Globus pallidus (tissue), 1 donor: ENCODE measurements at regions not wholly inside any gene's neighbourhood (a gene's known extent, or its start where the extent isn't known, plus 50 kb on each side); places are given as distances from the start of the nearest gene placed in this dataset.

Experiments
- DNase-seq: peaks from one replicate; pipeline ENCODE4 v3.0.0-alpha.2; 2015; ENCODE audit warnings: low spot score

GRCh38 chr2:192373221-192373620 lies 178.5 kb upstream of the TMEFF2 start:
- no peak for DNase-seq

- DNase-seq = no peak
Observed at GRCh38 chr2:192369969-192370368, 175.2 kb upstream of the TMEFF2 start.

- no peak for DNase-seq
Observed at GRCh38 chr2:192357217-192357616, 162.5 kb upstream of the TMEFF2 start.

- no peak for DNase-seq
Observed at GRCh38 chr2:192354512-192355244, 159.9 kb upstream of the TMEFF2 start.

GRCh38 chr2:192347542-192347941 lies 152.8 kb upstream of the TMEFF2 start:
- DNase-seq = no peak

GRCh38 chr2:192345287-192345686 lies 150.6 kb upstream of the TMEFF2 start:
- no peak for DNase-seq

- DNase-seq = no peak
Observed at GRCh38 chr2:192333642-192334041, 138.9 kb upstream of the TMEFF2 start.

GRCh38 chr2:192328297-192328696 lies 133.6 kb upstream of the TMEFF2 start:
- DNase-seq = no peak

DNA sequence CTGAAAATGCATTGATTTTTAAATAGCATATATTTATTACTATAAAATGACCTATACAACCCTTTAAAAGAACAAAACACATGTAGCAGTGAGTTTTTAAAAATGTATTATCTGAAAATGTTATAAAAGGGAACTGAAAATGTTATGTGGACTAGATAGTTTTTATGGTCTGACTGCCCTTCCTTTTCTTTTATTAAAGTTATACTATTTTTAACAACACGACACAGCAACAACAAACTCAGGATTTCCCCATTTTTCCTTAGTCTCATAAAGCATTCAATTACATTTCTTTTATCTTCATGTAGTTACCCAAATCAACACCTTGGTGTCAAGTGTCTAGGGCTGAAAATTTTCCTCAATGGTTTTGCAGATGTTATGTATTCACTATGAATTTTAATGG lies 132.8 kb upstream of the TMEFF2 start:
- DNase-seq = no peak

DNA sequence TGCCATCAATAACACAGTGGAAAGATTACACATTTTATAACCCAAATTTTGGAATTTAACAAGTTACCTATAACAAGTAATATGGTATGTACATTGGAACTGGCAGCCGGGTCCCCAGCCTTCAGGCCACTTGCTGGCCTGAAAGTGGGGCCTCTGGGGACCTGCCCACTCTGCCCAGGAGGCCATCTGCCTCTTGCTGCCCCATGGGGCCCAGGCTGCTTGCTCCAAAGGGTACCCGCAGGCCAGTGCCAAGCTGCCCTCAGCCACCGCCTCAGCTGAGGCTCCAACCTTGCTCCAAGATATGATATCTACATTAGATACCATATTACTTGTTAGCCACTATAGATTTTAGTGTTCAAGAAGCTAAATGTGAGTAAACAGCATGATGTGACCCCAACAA lies 120.8 kb upstream of the TMEFF2 start:
- no peak for DNase-seq

DNA sequence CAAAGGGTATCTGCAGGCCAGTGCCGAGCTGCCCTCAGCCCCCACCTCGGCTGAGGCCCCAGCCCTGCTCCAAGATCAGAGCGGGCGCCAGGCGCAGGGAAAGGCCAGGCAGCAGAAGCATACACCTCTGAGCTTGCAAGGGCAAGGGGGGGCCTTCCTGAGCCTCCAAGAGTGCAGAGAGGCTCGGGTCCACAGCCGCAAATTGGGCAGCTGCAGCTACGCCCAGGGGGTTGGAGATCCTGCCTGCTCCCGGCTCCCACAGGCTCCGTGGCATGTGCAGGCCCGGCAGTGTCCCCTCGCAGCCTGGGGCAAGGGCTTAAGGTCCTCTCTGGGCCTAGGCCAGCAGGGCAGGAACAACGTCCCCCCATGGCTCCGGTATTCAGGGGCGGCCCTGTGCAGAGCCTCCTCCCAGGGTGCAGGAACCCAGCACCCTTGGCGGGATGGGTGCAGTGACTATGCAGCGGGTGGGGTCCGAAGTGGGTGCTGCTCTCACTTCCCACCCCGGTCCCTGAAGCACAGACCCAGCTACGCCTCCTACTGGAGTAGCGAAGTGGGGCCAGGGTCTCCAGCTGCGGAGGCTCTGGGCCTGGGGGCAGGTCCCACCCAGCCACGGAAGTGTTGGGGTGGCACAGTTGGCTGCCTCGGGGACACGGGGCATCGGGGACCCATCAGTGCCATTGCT lies 120.2 kb upstream of the TMEFF2 start:
- no peak for DNase-seq

GRCh38 chr2:192313773-192314172 lies 119.0 kb upstream of the TMEFF2 start:
- DNase-seq = no peak

DNA sequence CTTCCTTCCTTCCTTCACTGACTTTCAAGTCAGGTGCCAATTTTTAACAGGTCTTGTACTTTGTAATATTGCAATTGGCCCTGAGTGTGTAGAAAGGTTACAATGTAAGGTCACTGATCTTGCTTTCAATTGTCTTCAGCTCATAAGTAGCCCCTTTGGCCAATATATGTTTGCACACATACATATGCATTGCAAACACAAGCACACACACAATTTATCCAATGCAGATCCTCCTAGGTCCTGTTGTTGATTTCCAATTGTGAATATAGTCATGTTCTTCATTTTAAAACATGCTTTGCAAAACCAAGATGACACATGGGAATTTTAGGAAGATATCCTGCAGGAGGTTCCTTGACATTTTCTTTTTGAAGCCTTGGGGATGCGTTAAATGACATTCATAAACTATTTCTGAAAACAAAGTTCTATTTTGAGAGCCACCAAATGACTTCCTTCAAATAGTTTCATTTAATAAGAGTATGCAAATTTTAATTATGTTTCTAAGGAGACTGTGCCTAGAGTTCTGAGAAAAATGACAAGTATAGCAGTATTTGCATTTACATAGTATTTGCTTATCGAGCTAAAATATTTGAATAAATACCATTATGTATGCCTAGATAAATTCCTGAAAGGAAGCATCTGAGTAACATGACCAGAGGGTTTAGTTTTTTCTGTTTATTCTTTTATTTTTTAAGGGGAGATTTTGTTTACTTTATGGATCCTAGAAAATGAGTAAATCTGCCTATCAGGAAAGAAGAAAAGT lies 117.1 kb upstream of the TMEFF2 start:
- no peak for DNase-seq

DNA sequence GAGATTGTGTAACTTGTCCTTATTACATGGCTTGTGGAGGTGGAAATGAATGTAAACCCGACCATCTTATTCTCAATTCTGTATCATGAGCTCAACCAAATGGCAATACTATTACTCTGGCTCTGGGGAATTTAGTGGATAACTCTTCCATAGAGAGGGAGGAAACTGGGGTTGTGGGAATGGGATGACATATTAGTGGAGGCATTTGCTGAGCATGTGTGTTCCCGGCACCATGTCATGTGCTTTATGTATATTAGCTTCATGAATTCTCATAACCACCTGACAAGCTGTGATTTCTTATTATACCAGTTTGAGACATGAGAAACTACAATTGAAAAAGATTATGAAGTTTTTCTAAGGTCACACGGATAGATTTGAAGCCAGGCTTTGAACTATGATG lies 112.8 kb upstream of the TMEFF2 start:
- no peak for DNase-seq

DNA sequence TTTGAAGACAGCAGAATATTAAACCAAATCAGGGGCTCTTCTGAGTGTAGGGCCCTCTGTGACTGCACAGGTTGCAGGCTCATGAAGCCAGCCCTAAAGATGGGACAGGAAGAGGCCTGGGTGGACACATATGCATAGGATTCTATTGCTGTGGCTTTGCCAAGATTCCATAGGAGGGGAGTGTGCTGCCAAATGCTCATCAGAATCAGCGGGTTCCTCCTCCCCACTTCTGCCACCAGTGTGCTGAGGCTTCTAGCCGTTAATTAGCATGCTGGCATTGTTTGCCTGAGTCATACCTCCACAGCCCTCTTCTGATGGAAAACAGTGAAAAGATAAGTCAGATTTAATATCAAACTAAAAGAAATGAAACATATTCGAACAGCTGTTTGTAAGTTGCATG lies 103.9 kb upstream of the TMEFF2 start:
- DNase-seq = no peak

DNA sequence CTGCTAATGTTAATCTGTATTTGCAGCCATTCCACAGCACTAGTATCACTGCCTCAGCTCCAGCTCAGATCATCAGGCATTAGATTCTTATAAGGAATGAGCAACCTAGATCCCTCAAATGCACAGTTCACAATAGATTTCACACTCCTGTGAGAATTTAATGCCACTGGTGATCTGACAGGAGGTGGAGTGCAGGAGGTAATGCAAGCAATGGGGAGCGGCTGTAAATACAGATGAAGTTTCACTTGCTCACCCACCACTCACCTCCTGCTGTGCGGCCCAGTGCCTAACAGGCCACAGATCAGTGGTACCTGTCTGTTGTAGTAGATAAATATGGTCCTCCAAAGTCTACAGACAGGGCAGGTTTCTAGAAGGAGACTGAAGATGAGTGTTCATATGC lies 97.7 kb upstream of the TMEFF2 start:
- DNase-seq = no peak

GRCh38 chr2:192288295-192288694 lies 93.6 kb upstream of the TMEFF2 start:
- DNase-seq = no peak

- peak; percentile 87 for DNase-seq
Observed at GRCh38 chr2:192286093-192286701, 91.5 kb upstream of the TMEFF2 start.

DNA sequence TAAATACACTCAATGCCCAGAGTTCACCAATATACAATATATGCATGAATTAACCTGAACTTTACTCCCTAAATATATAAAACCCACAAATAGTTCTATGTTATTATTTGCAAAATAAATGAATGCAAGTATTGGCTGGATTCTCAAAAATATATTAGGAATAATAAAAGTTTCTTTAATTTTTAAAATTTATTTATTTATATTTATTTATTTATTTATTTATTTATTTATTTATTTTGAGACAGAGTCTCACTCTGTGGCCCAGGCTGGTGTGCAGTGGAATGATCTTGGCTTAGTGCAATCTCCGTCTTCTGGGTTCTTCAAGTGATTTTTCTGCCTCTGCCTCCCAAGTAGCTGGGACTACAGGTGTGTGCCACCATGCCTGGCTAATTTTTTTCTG lies 88.7 kb upstream of the TMEFF2 start:
- DNase-seq = no peak

- DNase-seq = no peak
Observed at GRCh38 chr2:192278701-192279100, 84.0 kb upstream of the TMEFF2 start.

- DNase-seq = no peak
Observed at GRCh38 chr2:192277494-192278109, 82.9 kb upstream of the TMEFF2 start.

GRCh38 chr2:192275632-192276031 lies 80.9 kb upstream of the TMEFF2 start:
- no peak for DNase-seq
